PFSK-1 (cell line): ENCODE measurements at regions not wholly inside any gene's neighbourhood (a gene's known extent, or its start where the extent isn't known, plus 50 kb on each side); places are given as distances from the start of the nearest gene placed in this dataset.

Source experiments
- FOXP2 ChIP-seq: optimal IDR thresholded peaks from 2 replicates; pipeline ENCODE3; 2011; ENCODE audit warnings: borderline replicate concordance, control low read depth, inconsistent platforms; ENCODE audit not compliant: insufficient read depth; ENCODE audit errors: extremely low read length, extremely low read depth
- POLR2AphosphoS5 ChIP-seq: IDR thresholded peaks from 2 replicates; pipeline ENCODE4 v1.6.1; 2012; ENCODE audit warnings: low read depth, mild to moderate bottlenecking, control low read depth, low read length, moderate library complexity
- SIN3A ChIP-seq: IDR thresholded peaks from 2 replicates; pipeline ENCODE4 v1.6.1; 2012; ENCODE audit warnings: mild to moderate bottlenecking, low read length, moderate library complexity, borderline replicate concordance; ENCODE audit not compliant: insufficient read depth
- TAF1 ChIP-seq: IDR thresholded peaks from 2 replicates; pipeline ENCODE4 v1.6.1; 2012; ENCODE audit warnings: low read length, control low read depth, borderline replicate concordance; ENCODE audit not compliant: insufficient read depth
- TF ChIP-seq, protein P1 (sequence below), 2 experiments: IDR thresholded peaks; 2 replicates each; pipeline versions ENCODE4 v1.6.1 to v1.8.0; 2011 to 2012; ENCODE audit warnings: low read depth in 2 of 2, low read length in 2 of 2, control low read depth in 1 of 2, inconsistent platforms in 1 of 2, mild to moderate bottlenecking in 1 of 2, moderate library complexity in 1 of 2; ENCODE audit not compliant: insufficient read depth in 1 of 2

DNA sequence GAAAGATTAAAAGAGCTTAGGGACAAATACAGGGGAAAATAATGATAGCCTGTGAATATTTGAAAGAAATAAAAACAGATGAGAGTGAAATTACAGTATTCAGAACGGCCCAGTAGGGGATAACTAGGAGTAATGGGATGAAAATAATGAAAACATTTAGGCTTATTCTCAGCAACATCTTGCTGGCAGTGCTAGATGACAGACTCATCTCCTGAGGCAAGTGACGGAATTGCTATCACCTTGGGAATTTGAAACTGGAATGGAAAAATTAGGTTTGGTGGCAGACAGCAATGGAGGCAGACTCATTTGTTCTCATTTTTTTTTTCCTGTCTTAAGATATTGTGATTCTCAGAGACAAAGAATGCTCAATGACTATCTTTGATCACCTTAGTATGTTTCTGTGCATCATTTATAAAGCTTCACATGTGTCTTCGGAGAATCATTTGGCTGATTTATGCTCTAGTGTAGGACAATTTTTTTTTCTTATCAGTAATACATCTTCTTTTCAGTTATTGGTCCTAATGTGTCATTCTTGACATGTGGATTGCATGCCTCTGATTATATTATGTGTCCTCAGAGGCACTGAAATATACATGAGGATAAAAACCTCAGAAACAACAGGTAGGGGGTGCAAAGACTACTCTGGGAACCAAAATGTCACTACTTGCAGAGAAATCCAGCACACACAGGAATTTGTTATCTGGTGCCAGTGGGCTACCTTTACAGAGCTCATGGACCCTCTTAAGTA lies 711.7 kb downstream of the EDEM1 start:
- TF ChIP-seq FOXP2 (no peak), POLR2AphosphoS5 (no peak), TAF1 (no peak), SIN3A (no peak)
- TF ChIP-seq, protein P1, sequence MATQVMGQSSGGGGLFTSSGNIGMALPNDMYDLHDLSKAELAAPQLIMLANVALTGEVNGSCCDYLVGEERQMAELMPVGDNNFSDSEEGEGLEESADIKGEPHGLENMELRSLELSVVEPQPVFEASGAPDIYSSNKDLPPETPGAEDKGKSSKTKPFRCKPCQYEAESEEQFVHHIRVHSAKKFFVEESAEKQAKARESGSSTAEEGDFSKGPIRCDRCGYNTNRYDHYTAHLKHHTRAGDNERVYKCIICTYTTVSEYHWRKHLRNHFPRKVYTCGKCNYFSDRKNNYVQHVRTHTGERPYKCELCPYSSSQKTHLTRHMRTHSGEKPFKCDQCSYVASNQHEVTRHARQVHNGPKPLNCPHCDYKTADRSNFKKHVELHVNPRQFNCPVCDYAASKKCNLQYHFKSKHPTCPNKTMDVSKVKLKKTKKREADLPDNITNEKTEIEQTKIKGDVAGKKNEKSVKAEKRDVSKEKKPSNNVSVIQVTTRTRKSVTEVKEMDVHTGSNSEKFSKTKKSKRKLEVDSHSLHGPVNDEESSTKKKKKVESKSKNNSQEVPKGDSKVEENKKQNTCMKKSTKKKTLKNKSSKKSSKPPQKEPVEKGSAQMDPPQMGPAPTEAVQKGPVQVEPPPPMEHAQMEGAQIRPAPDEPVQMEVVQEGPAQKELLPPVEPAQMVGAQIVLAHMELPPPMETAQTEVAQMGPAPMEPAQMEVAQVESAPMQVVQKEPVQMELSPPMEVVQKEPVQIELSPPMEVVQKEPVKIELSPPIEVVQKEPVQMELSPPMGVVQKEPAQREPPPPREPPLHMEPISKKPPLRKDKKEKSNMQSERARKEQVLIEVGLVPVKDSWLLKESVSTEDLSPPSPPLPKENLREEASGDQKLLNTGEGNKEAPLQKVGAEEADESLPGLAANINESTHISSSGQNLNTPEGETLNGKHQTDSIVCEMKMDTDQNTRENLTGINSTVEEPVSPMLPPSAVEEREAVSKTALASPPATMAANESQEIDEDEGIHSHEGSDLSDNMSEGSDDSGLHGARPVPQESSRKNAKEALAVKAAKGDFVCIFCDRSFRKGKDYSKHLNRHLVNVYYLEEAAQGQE (IDR thresholded peaks at IDR 0.05; ENCODE audit: insufficient read depth in 1 of 2, low read depth in 2 of 2, low read length in 2 of 2), result no peak

- no peak for TF ChIP-seq SIN3A
- TF ChIP-seq, protein P1 (IDR thresholded peaks at IDR 0.05; ENCODE audit: insufficient read depth in 1 of 2, low read depth in 2 of 2, low read length in 2 of 2), result no peak
- no peak for TF ChIP-seq POLR2AphosphoS5
- TF ChIP-seq FOXP2, result no peak
- no peak for TF ChIP-seq TAF1
Measured at GRCh38 chr3:5917932-5918331, 730.4 kb downstream of the EDEM1 start.

- TF ChIP-seq SIN3A, result no peak
Measured at GRCh38 chr3:5918626-5919025, 731.1 kb downstream of the EDEM1 start.

- no peak for TF ChIP-seq TAF1
- TF ChIP-seq POLR2AphosphoS5, result no peak
- no peak for TF ChIP-seq SIN3A
- TF ChIP-seq, protein P1 (IDR thresholded peaks at IDR 0.05; ENCODE audit: insufficient read depth in 1 of 2, low read depth in 2 of 2, low read length in 2 of 2), result no peak
- TF ChIP-seq FOXP2, result no peak
Measured at GRCh38 chr3:5929027-5929426, 741.5 kb downstream of the EDEM1 start.

GRCh38 chr3:5948084-5948483 lies 760.6 kb downstream of the EDEM1 start:
- TF ChIP-seq POLR2AphosphoS5 (no peak), SIN3A (no peak), TAF1 (no peak), FOXP2 (no peak)

DNA sequence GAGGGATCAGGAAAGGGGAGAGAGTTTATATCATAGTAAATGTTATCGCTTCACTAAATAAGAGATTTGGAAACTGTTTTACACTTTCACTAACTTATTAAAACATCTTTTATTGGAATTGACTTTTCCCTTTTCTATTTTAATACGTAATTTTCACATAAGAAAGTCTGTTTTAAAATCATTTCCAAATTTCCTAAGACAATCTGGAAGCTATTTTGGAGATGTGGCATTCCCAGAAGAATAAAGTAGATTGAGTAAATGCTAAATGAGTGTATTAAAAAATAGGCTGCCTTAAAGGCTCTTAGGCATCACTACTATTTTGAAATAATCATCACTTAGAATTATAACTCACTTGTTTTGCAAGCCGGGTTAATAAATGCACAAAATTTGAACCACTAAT lies 763.5 kb downstream of the EDEM1 start:
- TF ChIP-seq, protein P1 (IDR thresholded peaks at IDR 0.05; ENCODE audit: insufficient read depth in 1 of 2, low read depth in 2 of 2, low read length in 2 of 2), result no peak
- TF ChIP-seq FOXP2 (no peak), POLR2AphosphoS5 (no peak), SIN3A (no peak), TAF1 (no peak)
